H1 (cell line): ENCODE measurements at regions not wholly inside any gene's neighbourhood (a gene's known extent, or its start where the extent isn't known, plus 50 kb on each side); places are given as distances from the start of the nearest gene placed in this dataset.

ENCODE experiments used
- ASH2L ChIP-seq: fragments of 200-600, 300-600 bp; sonication (generic); IDR thresholded peaks from one replicate; pipeline ENCODE4 v1.7.1; 2017; ENCODE audit warnings: low read length
- NRF1 ChIP-seq: IDR thresholded peaks from 2 replicates; pipeline ENCODE4 v1.6.1; 2011; ENCODE audit warnings: mild to moderate bottlenecking, low read depth, low read length, improper control_type of control experiment
- SIX5 ChIP-seq: IDR thresholded peaks from 2 replicates; pipeline ENCODE4 v1.6.1; 2011; ENCODE audit warnings: mild to moderate bottlenecking, low read depth, low read length
- SP2 ChIP-seq: IDR thresholded peaks from 2 replicates; pipeline ENCODE4 v1.6.1; 2012; ENCODE audit warnings: mild to moderate bottlenecking, low read length, inconsistent platforms

- TF ChIP-seq NRF1 (no peak), ASH2L (no peak), SIX5 (no peak), SP2 (no peak)
- TF ChIP-seq, all 59 proteins: peak for 0
Measured at GRCh38 chr7:86961686-86962085, 97.8 kb downstream of the ELAPOR2 start (continued).
